RWPE1 (cell line): ENCODE measurements at regions not wholly inside any gene's neighbourhood (a gene's known extent, or its start where the extent isn't known, plus 50 kb on each side); places are given as distances from the start of the nearest gene placed in this dataset.
A peak's percentile ranks its signal among the peaks of the same experiment; 100 is the strongest.

ENCODE experiments used
- CTCF ChIA-PET: fragments of 350-600 bp; sonication (Branson Sonifier 250); formaldehyde crosslinking; extraction: SDS; loops from one replicate; lab custom pipeline; 2021; lab: Yijun Ruan, JAX
- POLR2A ChIA-PET: fragments of 400-600 bp; formaldehyde crosslinking; extraction: SDS; loops from one replicate; lab custom pipeline; 2020; ENCODE audit warnings: antibody characterized with exemption; ENCODE audit not compliant: low non-redundant PET; lab: Yijun Ruan, JAX
- DNase-seq: peaks from one replicate; pipeline ENCODE4 v3.0.0; 2012; ENCODE audit warnings: low spot score
- H3K27ac ChIP-seq: fragments of 450-650 bp; 2 replicates; pipeline ENCODE4 v1.5.1; 2017
- CTCF ChIP-seq: fragments of 450-650 bp; conservative IDR thresholded peaks from 2 replicates; pipeline ENCODE4 v1.5.1; 2017; ENCODE audit warnings: low read depth, mild to moderate bottlenecking

GRCh38 chr15:62566248-62566647, 401.2 kb upstream of the C2CD4B start:
- H3K27ac ChIP-seq = peak overlapping the region; percentile 34
- no peak for DNase-seq
- POLR2A ChIA-PET = no interaction called here
- TF ChIP-seq CTCF = no peak
- CTCF ChIA-PET = no interaction called here

GRCh38 chr15:62567501-62567900, 402.4 kb upstream of the C2CD4B start:
- no peak for DNase-seq
- no peak for TF ChIP-seq CTCF
- ChIA-PET CTCF (no interaction called here), POLR2A (no interaction called here)
- no peak overlapping the region for H3K27ac ChIP-seq

- no peak overlapping the region for H3K27ac ChIP-seq
- CTCF ChIA-PET = interaction anchor here (0.7 kb wide), 1 partner anchor 175 kb away, joined by 3 read pairs; no protein-coding TSS in a partner anchor
- POLR2A ChIA-PET = no interaction called here
- no peak for DNase-seq
- TF ChIP-seq CTCF = no peak
Measured at GRCh38 chr15:62568004-62568403, 402.9 kb upstream of the C2CD4B start.

- ChIA-PET CTCF (interaction anchor here (0.6 to 0.7 kb wide), 2 partner anchors 116 to 174 kb away, joined by 3 read pairs; no protein-coding TSS in a partner anchor), POLR2A (no interaction called here)
- TF ChIP-seq CTCF = no peak
- DNase-seq = no peak
- no peak overlapping the region for H3K27ac ChIP-seq
Measured at GRCh38 chr15:62568702-62569101, 403.6 kb upstream of the C2CD4B start.

GRCh38 chr15:62569460-62570404, 404.6 kb upstream of the C2CD4B start:
- ChIA-PET CTCF (interaction anchor here (0.6 kb wide), 2 partner anchors 106 to 115 kb away, joined by 3 read pairs; no protein-coding TSS in a partner anchor), POLR2A (no interaction called here)
- no peak overlapping the region for H3K27ac ChIP-seq
- DNase-seq = peak; percentile 36
- TF ChIP-seq CTCF = no peak

GRCh38 chr15:62570405-62570783, 405.3 kb upstream of the C2CD4B start:
- no peak for DNase-seq
- ChIA-PET CTCF (no interaction called here), POLR2A (no interaction called here)
- TF ChIP-seq CTCF = no peak
- no peak overlapping the region for H3K27ac ChIP-seq
